Nephron (organoid): ENCODE measurements at regions not wholly inside any gene's neighbourhood (a gene's known extent, or its start where the extent isn't known, plus 50 kb on each side); places are given as distances from the start of the nearest gene placed in this dataset.

Source experiments
- H3K27ac Mint-ChIP-seq, 3 experiments: 2 replicates each; pipeline ENCODE4 v1.8.0; 2020; ENCODE audit warnings: mixed read lengths in 3 of 3, mild to moderate bottlenecking in 2 of 3, moderate library complexity in 1 of 3
- H3K27me3 Mint-ChIP-seq: 2 replicates; pipeline ENCODE4 v1.8.0; 2021; ENCODE audit warnings: low read depth, mild to moderate bottlenecking, moderate library complexity, mixed read lengths
- H3K36me3 Mint-ChIP-seq: 2 replicates; pipeline ENCODE4 v1.8.0; 2020; ENCODE audit warnings: low read depth, mixed read lengths
- H3K4me1 Mint-ChIP-seq: 2 replicates; pipeline ENCODE4 v1.8.0; 2020; ENCODE audit warnings: mixed read lengths
- H3K4me3 Mint-ChIP-seq, 3 experiments: 2 replicates each; pipeline ENCODE4 v1.8.0; 2020; ENCODE audit warnings: mild to moderate bottlenecking in 3 of 3, mixed read lengths in 3 of 3, moderate library complexity in 2 of 3
- H3K9me3 Mint-ChIP-seq: 2 replicates; pipeline ENCODE4 v1.8.0; 2020; ENCODE audit warnings: mixed read lengths
- TF ChIP-seq, protein P1 (sequence below), 3 experiments: fragments of 200-600 bp; sonication (generic); IDR thresholded peaks; one replicate each; pipeline ENCODE4 v1.5.0; 2021; ENCODE audit warnings: antibody characterized with exemption in 3 of 3; ENCODE audit not compliant: unreplicated experiment in 3 of 3

GRCh38 chr14:100644383-100644782 is 57.2 kb upstream of the BEGAIN start:
- Mint-ChIP-seq H3K4me3 (no peak overlapping the region), H3K36me3 (no peaks in the 10 kb centered on the region), H3K27me3 (peaks cover 18% of the 10 kb centered on the region), H3K27ac (no peak overlapping the region), H3K4me1 (peaks cover 36% of the 10 kb centered on the region), H3K9me3 (no peaks in the 10 kb centered on the region)
- TF ChIP-seq, protein P1, sequence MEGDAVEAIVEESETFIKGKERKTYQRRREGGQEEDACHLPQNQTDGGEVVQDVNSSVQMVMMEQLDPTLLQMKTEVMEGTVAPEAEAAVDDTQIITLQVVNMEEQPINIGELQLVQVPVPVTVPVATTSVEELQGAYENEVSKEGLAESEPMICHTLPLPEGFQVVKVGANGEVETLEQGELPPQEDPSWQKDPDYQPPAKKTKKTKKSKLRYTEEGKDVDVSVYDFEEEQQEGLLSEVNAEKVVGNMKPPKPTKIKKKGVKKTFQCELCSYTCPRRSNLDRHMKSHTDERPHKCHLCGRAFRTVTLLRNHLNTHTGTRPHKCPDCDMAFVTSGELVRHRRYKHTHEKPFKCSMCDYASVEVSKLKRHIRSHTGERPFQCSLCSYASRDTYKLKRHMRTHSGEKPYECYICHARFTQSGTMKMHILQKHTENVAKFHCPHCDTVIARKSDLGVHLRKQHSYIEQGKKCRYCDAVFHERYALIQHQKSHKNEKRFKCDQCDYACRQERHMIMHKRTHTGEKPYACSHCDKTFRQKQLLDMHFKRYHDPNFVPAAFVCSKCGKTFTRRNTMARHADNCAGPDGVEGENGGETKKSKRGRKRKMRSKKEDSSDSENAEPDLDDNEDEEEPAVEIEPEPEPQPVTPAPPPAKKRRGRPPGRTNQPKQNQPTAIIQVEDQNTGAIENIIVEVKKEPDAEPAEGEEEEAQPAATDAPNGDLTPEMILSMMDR (IDR thresholded peaks at IDR 0.05; ENCODE audit: unreplicated experiment in 3 of 3) = no peak

DNA sequence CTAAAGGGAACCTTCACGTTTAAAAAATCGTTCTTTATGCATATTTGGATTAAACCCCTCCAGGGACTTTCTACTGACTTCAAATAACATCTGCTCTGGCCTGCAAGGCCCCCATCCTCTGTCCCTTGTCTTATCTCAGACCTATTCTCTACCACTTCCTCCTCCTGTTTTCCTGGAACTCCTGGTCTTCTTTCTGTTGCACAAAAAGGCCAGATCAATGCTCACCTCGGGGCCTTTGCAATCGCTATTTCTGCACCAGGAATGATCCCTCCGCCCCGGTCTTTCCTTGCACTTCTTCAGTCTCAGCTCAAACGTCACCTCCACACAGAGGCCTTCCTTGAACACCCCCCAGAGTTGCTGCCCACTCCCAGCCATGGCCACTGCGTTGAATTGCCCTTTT is 57.6 kb upstream of the BEGAIN start:
- Mint-ChIP-seq H3K27me3 (peaks cover 18% of the 10 kb centered on the region), H3K36me3 (no peaks in the 10 kb centered on the region), H3K4me1 (peaks cover 37% of the 10 kb centered on the region), H3K9me3 (no peaks in the 10 kb centered on the region), H3K4me3 (no peak overlapping the region), H3K27ac (peak overlapping the region in 1 of 3 experiments; percentile 10)
- TF ChIP-seq, protein P1 (IDR thresholded peaks at IDR 0.05; ENCODE audit: unreplicated experiment in 3 of 3) = no peak

DNA sequence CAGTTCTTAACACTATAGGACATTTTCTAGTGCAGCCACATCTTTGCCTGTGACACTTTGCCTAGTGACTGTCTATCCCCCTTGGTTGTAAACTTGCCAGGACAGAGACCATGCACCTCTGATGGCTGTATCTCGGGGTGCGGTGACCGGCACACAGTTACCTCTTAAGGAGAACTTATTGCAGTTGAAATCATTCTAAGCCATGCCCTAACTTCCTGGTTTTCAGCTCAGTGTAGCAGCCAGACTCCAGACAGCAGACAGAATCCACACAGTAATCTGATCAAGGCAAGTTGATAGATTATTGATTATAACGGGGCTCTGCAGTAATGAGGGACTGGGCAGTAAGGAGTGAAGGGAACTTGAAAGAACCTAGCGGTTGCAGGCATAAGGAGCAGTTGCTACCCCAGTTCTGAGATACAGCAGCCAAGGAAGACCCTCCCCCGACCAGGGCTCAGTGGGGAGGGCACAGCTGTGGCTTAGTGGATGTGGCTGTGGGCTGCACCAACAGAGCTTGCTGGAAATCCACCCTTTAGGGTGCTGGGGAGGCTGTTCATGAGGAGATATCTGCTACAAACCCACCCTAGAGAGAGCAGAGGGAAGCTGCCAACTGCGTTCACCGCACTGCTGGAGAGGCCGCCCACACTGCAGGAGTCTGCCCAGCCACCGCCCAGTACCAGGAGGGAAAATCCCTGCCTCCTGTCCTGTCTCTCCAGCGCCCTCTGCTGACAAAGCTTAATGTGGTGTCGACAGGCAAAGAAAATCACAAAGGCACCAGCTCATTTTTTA is 58.2 kb upstream of the BEGAIN start:
- Mint-ChIP-seq H3K27me3 (peaks cover 18% of the 10 kb centered on the region), H3K4me3 (no peak overlapping the region), H3K36me3 (no peaks in the 10 kb centered on the region), H3K27ac (peak overlapping the region in 1 of 3 experiments; percentile 10), H3K9me3 (no peaks in the 10 kb centered on the region), H3K4me1 (peaks cover 33% of the 10 kb centered on the region)
- TF ChIP-seq, protein P1 (IDR thresholded peaks at IDR 0.05; ENCODE audit: unreplicated experiment in 3 of 3) = peak; percentile 62 to 75 (median 67)

GRCh38 chr14:100645982-100646314 is 58.7 kb upstream of the BEGAIN start:
- peaks cover 28% of the 10 kb centered on the region for H3K4me1 Mint-ChIP-seq

DNA sequence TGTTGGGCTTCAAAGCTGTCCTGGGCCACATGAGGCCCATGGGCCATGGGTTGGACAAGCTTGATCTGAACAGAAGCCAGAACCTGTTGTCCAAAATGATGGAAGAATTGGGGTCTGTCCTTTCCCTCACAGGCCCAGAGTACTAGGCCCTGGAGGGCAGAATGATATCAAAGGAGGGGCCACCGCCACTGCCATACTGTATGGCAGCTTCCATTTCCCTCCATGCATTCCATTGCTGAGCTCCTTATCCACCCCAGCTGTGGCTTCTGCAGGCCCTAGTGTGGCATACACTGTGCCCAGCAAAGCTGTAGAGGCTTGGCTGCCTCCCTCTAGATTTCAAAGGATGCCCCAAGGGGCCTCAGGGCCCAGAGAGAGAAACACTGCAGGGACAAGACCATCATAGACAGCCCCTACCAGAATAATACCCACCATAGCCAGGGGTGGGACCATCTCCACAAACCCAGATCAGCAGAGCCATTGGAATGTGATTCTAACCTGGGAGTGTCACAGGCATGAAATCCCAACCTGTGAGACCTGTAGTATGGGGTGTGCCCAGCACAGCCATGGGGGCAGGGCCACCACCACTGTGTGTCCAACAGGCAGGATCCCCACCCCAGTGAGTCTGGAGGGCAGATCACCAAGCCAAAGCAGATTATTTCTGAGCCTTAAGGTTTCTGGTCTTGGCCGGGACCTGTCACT is 61.4 kb upstream of the BEGAIN start:
- H3K27ac Mint-ChIP-seq = peak overlapping the region in 2 of 3 experiments; percentile 17 to 58
- TF ChIP-seq, protein P1 (IDR thresholded peaks at IDR 0.05; ENCODE audit: unreplicated experiment in 3 of 3) = no peak
- H3K4me1 Mint-ChIP-seq = peaks cover 47% of the 10 kb centered on the region
- H3K4me3 Mint-ChIP-seq = no peak overlapping the region
- H3K36me3 Mint-ChIP-seq = no peaks in the 10 kb centered on the region
- peaks cover 27% of the 10 kb centered on the region for H3K27me3 Mint-ChIP-seq
- H3K9me3 Mint-ChIP-seq = no peaks in the 10 kb centered on the region

More at GRCh38 chr14:100645982-100646314, 58.7 kb upstream of the BEGAIN start:
- Mint-ChIP-seq H3K27me3 (peaks cover 16% of the 10 kb centered on the region), H3K36me3 (no peaks in the 10 kb centered on the region), H3K9me3 (no peaks in the 10 kb centered on the region), H3K4me3 (no peak overlapping the region), H3K27ac (peak overlapping the region in 1 of 3 experiments; percentile 10)
- TF ChIP-seq, protein P1 (IDR thresholded peaks at IDR 0.05; ENCODE audit: unreplicated experiment in 3 of 3) = peak in 1 of 3 experiments; percentile 32
